ENCODE measurements at regions not wholly inside any gene's neighbourhood (a gene's known extent, or its start where the extent isn't known, plus 50 kb on each side); places are given as distances from the start of the nearest gene placed in this dataset.
"Not testable (repeated sequence)": the region's sequence is repeated elsewhere in the genome, so short reads cannot be mapped to it uniquely, and the experiment has no call there.

DNA sequence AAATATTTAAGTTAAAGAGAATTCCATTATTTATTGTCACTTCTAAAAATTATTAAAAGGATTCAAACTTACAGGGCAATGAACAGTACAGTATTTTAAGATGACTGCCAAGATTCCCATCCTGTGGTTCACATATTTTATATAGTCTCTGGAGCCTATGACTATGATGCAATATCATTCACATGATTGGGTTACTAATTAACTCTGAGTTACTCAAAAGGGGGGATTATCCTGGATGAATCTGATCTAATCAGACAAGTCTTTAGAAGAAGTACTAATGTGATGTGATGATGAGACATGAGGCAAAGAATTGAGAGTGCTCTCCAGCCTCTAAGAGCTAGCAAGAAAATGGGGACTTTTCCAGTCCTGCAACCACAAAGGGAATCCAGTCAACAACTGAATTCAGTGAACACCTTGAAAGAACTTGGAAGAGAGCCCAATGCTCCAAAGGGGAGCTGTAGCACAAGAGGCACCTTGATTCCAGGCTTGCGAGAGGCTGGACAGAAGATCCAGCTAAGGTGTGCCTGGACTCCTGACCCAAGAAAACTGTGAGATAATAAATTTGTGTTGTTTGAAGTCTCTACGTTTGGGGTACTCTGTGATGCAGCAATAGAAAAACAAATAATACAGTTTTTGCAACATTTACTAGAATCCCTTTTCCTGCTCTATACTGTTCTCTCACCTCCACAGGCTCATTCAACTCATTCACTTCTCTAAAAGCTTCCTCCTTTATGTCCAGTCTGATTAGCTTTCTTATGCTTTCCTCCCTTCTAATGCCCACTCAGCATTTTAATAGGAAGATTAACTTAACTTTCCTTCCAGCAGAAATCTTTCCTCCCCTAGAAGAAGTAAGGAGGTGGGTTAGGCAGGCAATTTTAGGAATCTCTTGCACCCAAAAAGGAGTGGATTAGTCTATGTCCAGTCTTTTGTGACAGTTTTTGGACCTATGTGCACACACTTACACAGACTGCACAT is 133.8 kb upstream of the LCORL start:
- no peak for DNase-seq
- in situ Hi-C loops (cut with MboI; ENCODE audit: low pct_unique_long_range_greater_than_20kb, low sequenced_read_pairs), result no loop called here

DNA sequence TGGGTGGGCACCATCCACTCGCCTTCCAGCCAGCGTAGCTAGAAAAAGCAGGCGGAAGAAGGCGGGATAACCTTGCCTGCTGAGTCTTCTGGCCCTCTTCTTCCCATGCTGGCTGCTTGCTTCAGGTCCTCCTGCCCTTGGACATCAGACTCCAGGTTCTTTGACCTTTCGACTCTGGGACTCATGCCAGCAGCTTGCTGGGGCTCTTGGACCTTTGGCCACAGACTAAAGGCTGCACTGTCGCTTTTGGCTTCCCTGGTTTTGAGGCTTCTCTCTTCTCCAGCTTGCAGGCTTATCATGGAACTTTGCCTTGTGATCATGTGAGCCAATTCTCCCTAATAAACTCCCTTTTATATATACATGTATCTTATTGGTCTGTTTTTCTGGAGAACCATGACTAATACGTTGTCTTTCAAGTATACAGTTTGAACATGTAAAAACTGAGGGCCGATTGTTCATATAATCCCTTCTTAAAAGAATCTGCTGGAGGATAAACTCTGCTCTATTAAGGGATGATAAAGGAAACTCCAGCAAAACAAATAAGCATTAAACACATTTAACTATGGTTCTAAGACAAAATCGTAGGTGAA is 116.6 kb upstream of the LCORL start:
- DNase-seq, result no peak

DNA sequence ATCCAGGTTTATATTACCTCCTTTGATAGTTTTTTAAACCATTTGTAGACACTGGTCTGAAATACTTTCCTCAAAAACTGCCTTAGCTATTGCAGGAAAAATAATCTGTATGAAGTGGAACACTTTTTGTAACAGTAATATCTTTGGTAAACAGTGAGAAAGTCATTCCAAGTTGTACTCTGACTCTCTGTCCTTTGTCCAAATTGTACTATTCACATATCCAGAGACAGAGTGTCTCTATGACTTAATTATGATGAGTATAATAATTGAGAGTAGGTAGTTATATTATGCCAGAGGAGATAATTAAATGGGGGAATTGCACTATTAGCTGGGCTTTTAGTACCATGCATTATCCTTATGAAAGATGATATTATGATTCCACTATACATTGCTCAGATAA is 112.6 kb upstream of the LCORL start:
- in situ Hi-C loops (cut with MboI; ENCODE audit: low pct_unique_long_range_greater_than_20kb, low sequenced_read_pairs), result no loop called here
- DNase-seq, result no peak

More for the DNA sequence above, 116.6 kb upstream of the LCORL start:
- in situ Hi-C loops (cut with MboI; ENCODE audit: low pct_unique_long_range_greater_than_20kb, low sequenced_read_pairs), result no loop called here

DNA sequence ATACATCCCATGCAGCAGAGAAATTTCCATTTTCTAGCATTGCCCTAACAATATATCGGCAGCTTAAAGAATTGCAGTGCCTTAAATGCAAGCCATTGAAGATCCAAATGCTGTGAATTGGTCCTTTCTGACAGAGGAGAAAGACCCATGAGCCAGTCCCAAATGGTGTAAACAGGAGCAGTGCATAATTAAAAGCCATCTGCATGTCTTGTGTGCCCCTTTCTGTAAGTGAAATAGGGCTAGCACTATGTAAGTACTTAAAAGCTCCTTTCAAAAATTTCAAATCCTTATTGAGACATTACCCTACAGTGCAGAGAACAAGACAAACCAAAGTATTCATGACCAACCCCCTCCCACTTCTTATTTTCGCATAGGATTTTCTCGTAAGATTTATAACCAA is 108.7 kb upstream of the LCORL start:
- in situ Hi-C loops (cut with MboI; ENCODE audit: low pct_unique_long_range_greater_than_20kb, low sequenced_read_pairs), result no loop called here
- DNase-seq, result no peak

DNA sequence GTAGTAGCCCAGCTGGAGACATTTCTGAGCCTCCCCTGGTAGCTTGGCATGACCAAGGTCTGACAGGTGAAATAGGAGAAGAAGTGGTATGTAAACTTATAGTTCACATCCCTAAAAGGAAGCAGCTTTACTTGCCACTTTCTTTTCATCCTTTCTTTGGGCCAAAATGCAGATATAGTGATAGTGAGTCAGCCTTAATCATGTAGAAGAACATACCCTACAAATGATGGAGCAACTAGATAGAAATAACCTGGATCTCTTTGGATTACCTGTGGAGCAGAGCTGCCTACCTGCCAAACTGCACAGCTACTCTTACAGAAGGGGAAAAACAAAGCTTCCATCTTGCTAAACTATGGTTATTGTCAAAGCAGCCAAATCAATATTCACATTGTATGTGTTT is 106.7 kb upstream of the LCORL start:
- in situ Hi-C loops (cut with MboI; ENCODE audit: low pct_unique_long_range_greater_than_20kb, low sequenced_read_pairs), result no loop called here
- no peak for DNase-seq

DNA sequence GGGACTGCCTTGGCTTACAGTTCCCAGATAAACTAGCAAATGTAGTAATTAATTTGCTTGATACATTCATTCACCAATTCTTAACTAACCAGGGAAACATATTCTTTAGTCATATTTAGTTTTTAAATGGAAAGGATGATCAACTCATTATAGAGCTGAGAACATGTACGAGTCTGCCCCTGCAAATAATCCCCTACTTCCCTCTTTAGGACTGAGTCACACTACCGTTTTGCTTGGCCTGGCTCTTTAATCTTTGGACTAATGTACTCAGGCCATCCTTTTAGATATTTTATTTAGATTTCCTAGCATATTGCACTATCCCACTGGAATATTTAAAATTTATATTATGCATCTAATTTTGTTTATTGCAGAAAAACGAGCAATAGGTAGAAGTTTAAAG is 105.5 kb upstream of the LCORL start:
- no peak for DNase-seq

DNA sequence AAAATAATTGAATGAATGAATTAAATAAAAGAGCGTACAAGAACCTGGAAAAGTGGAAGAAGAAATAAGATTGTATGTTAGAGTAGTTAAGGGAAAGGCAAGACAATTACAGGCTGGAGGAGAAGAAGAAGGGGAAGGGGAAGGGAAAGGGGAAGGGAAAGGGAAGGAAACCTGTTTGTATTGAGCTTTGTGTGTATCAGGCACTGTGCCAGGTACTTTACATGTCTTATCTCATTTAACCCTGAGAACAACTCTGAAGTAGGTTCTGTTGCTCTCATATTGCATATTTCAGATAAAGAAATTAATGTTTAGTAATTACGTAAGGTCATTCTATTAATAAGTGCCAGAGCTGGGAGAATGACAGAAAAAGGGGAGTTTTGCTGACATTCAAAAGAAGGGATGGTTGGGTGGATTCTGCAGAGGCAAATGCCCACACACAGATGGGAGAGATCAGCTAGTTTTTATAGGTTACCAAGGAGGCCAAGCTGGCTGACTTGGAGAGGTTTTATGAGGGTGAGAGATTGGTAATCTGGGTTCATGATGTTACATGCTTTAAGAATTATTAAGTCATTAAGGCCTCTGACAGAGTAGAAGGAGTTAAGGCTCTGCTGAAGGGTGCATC is 92.3 kb upstream of the LCORL start:
- in situ Hi-C loops (cut with MboI; ENCODE audit: low pct_unique_long_range_greater_than_20kb, low sequenced_read_pairs), result no loop called here
- no peak for DNase-seq

More for the DNA sequence above, 105.5 kb upstream of the LCORL start:
- in situ Hi-C loops (cut with MboI; ENCODE audit: low pct_unique_long_range_greater_than_20kb, low sequenced_read_pairs), result no loop called here

DNA sequence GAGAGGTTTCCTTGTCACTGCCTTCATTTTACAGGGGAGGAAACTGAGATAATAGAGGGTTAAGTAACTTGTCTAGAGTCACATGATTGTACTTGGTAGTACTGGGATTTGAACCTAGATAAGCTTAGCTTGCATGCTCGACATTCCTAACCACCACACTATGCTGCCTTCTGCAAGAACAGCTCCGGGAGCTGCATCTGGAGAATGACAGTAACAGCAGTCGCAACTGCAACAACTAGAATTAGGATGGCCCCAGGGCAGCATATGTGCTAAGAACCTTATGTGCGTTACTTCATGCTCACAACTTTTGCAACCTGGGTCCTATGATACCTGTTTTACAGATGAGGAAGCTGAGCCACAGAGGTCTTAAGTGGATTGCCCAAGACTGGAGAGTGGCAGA is 89.5 kb upstream of the LCORL start:
- DNase-seq, result no peak
- in situ Hi-C loops (cut with MboI; ENCODE audit: low pct_unique_long_range_greater_than_20kb, low sequenced_read_pairs), result no loop called here

DNA sequence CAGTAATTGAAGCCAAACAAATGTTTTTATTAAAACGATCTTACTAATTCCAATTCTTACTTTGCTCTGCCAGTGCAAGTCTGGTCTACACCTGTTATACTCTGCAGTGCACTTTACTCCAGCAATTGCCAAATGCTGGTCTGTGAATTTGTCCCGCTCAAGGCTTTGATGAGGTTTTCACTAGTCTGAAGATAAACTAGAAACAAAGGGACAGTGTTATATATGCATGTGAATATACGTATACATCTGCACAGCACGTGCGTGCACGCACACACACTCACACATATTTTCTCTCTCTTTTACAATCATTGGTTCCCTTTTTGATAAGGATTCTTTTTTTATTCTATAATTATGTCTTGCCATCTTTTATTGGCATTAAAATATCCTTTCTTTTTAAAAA is 88.5 kb upstream of the LCORL start:
- no peak for DNase-seq
- in situ Hi-C loops (cut with MboI; ENCODE audit: low pct_unique_long_range_greater_than_20kb, low sequenced_read_pairs), result no loop called here

DNA sequence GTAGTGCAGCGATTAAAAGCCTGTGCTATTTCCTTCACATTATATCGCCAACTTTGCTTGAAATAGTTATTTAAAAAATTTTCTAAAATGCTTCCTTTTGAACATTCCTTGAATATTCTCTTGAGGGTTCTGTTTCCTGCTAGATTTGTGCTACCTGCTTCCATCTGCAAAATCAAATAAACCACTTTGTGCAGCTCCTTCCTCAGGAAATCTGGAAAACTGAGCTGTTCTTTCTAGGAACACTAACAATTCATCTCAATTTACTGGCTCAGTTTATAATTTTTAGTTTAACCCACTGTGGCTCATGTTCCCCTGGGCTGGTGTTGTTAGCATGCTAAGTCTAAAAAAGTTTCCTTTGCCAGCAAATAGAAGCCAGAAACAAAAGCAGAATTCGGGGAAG is 88.1 kb upstream of the LCORL start:
- in situ Hi-C loops (cut with MboI; ENCODE audit: low pct_unique_long_range_greater_than_20kb, low sequenced_read_pairs), result no loop called here
- no peak for DNase-seq

DNA sequence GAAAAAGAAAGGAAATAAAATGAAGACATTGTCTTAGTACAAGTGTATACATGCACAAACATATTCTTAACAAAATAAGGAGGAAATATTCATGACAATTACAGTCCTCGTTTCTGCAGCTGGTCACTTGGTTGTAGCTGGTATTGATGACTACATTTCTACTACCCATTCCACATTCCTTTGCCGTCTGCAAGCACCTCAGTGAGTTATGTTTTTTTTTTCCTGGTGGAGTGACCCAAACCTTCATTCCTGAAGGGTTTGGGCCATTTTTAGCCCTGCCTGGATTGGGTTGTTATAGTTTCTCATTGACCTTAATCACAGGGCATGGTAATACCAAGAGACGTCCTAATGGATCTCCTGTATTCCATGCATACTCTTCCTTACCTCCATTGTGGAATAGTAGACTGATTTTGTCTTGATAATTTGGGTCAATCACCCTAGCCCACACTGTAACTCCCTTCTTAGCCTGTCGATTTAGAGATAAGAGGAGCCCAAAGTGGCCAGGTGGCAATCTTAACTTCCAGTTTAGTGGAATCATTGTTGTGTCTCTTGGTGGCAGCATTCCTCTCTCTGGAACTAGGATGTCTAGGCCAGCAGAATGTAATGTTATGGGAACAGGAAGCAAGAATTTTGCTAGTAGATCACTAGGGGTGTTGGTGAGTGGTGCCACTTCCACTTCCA is 86.4 kb upstream of the LCORL start:
- DNase-seq; in situ Hi-C loops (cut with MboI; ENCODE audit: low pct_unique_long_range_greater_than_20kb, low sequenced_read_pairs): not testable (repeated sequence)

DNA sequence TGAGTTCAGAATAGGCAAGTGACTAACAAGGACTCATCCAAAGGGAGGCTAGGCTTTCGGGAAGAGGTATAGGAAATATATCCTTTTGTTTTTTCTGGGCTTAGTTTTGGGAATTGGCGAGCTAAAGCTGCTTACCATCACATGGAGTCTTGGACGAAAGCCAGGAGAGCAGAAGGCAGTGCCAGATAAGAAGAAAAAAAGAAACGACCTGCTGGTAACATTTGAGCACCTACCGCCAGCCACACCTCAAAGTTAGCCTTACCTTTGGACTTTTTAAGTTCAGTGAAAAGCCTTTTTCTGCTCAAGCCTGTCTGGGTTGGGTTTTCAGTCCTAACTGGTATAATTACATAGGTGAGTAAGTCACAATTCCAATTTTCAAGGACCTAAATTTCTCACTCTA is 85.1 kb upstream of the LCORL start:
- in situ Hi-C loops (cut with MboI; ENCODE audit: low pct_unique_long_range_greater_than_20kb, low sequenced_read_pairs), result no loop called here
- DNase-seq, result no peak

DNA sequence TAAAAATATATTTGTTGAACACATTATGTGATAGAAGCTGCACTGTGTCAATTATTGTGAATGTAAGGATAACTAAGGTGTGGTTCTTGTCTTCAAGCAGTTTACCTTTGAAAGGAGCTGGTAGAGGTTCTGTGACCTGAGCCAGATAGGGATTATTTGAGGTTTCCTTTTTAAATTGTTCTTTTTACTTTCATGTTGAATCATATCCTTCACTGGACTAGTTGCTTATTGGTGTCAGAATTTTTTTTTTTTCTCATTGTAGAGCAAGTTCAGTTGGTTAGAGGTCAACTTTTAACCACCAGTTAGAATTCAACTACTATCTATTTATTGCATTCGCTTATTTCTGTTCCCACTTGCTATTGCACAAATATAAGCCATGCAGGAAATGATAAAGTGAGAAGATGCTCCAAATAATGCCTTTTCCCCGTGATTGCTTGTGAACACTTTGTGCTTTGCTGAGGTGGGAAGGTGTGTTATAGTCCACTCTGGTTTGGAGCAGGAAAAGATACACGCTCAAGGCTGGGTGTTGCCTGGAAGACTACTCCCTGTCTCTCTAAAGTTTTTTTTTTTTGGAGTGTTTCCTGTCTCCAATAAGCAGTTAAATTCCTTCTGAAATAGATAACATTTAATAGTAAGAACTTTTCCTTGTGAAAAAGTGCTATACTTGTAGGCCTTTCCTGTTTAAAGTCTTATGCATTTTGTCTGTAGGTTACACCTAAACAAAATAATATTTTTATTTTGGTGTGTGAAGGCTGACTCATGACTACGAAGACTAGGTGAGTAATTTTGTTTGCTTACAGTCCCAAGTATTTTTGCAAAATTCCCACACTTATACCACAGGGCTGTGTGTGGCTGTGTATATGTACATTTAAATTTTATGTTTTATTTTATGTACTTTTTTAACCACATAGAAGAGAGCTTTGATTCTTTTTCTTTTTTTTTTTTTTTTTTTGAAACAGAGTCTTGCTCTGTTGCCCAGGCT is 83.8 kb upstream of the LCORL start:
- in situ Hi-C loops (cut with MboI; ENCODE audit: low pct_unique_long_range_greater_than_20kb, low sequenced_read_pairs), result no loop called here
- no peak for DNase-seq

DNA sequence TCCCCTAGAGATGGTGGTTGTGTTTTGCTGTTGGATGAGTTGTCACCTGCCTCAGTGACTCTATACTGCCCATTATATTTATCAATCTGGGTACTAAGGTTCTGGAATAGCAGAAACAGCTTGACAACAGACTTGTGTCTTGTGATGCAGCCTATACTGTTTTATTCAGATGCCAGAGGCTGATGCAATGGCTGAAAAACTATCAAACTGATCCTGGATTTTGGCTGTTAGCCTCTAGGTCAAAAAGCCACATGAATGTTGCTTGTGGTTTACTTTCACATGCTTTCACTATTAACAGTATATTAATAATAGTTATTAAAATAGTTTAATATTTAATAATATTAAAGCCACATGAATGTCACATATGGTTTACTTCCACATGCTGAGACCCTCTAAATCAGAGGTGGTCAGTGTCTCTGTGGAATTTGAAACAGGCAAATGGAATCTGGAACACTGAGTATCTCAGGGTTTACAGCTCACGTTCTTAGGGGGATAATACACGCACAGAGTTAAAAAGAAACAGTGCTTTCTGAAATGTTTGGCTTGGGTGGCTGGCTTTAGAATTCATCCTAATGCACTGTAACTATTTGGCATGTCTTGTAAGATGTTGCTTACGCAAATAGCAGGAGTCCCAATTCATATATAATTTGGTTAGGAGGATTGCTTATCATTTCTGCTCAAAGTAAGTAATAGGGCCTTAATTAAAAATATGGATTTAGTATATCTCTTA is 82.5 kb upstream of the LCORL start:
- DNase-seq, result no peak
- in situ Hi-C loops (cut with MboI; ENCODE audit: low pct_unique_long_range_greater_than_20kb, low sequenced_read_pairs), result no loop called here

DNA sequence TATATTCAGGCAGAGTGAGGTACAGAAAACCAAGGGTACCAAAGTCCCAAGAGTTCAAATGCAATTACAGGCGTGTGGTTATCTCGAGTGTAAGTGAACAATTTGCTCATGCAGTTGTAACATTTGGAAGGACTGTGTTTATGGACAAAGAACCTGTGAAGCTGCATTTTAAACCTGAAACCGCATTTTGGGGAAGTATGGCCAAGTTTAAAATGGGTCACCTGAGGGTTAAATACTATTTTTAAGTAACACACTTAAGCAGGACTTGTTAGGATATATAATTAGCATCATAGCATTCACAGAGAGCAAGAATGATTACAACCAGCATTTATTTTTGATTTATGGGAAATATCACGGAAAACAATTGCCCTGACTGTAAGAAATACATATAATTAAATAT is 79.1 kb upstream of the LCORL start:
- in situ Hi-C loops (cut with MboI; ENCODE audit: low pct_unique_long_range_greater_than_20kb, low sequenced_read_pairs), result no loop called here
- no peak for DNase-seq

DNA sequence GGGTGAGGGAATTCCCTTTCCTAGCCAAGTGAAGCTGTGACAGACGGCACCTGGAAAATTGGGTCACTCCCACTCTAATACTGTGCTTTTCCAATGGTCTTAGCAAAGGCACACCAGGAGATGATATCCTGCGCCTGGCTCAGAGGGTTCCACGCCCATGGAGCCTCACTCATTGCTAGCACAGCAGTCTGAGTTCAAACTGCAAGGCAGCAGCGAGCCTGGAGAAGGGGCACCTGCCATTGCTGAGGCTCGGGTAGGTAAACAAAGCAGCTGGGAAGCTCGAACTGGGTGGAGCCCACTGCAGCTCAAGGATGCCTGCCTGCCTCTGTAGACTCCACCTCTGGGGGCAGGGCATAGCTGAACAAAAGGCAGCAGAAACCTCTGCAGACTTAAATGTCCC is 68.9 kb upstream of the LCORL start:
- in situ Hi-C loops (cut with MboI; ENCODE audit: low pct_unique_long_range_greater_than_20kb, low sequenced_read_pairs); DNase-seq: not testable (repeated sequence)

DNA sequence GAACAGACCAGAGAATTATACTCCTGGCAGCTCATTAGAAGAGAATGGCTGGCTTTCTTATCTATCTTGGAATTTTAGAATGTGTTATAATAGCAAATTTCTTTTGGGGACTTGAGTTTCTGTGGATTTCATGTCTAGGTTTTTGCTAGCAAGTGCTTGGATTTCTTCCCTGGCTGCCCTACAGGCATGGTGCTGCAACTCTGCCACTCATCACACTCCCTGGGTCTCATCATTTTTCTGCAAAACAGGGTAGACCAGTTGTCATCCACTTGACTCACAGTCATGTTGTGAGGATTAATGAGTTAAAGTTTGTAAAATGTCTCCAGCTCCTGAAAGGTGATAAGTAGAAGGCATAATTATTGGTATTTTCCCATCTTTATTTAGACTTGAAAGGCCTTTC is 60.7 kb upstream of the LCORL start:
- in situ Hi-C loops (cut with MboI; ENCODE audit: low pct_unique_long_range_greater_than_20kb, low sequenced_read_pairs), result no loop called here
- no peak for DNase-seq

DNA sequence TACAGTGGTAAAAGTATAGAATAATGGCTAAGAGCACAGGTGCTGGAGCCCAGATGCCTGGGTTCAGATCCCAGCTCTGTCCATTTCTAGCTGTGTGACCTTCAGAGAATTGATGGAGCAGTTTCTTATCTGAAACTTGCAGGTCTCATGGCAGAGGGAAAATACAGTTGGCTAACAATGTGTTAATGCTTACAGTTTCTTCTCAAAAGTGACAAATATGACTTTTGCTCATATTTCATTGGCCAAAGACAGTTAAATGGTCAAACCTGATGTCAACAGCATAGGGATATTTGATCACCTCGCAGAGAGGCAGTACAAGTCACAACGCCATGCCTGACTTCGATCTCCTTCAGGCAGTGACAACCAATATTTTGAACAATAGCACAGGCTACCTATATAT is 60.2 kb upstream of the LCORL start:
- DNase-seq, result no peak
- in situ Hi-C loops (cut with MboI; ENCODE audit: low pct_unique_long_range_greater_than_20kb, low sequenced_read_pairs), result no loop called here
